Transverse colon (tissue), 4 donors: ENCODE measurements at regions not wholly inside any gene's neighbourhood (a gene's known extent, or its start where the extent isn't known, plus 50 kb on each side); places are given as distances from the start of the nearest gene placed in this dataset.

Experiments
- DNase-seq: peaks from one replicate; pipeline ENCODE4 v3.0.0-alpha.2; 2019
- H3K27ac ChIP-seq, 4 donors: fragments of 200-600 bp; sonication (generic); 2 replicates each; pipeline ENCODE4 v1.5.1; 2016 to 2018; ENCODE audit warnings: inconsistent platforms in 4 of 4
- H3K27me3 ChIP-seq: fragments of 200-600 bp; sonication (generic); 2 replicates; pipeline ENCODE4 v1.5.1; 2017; ENCODE audit warnings: inconsistent platforms
- H3K36me3 ChIP-seq, 4 donors: fragments of 200-600 bp; sonication (generic); 2 replicates each; pipeline ENCODE4 v1.5.1; 2017 to 2019; ENCODE audit warnings: inconsistent platforms in 4 of 4
- H3K4me1 ChIP-seq, 4 donors: fragments of 200-600 bp; sonication (generic); 2 replicates each; pipeline ENCODE4 v1.5.1; 2017 to 2020; ENCODE audit warnings: inconsistent platforms in 4 of 4
- H3K4me3 ChIP-seq, 4 donors: fragments of 200-600 bp; sonication (generic); 1 replicate in 1 of 4; 2 replicates in 3 of 4; pipeline versions ENCODE4 v1.5.1 to v1.6.1; 2017 to 2019; ENCODE audit warnings: inconsistent platforms in 4 of 4
- H3K9me3 ChIP-seq, 2 donors: fragments of 200-600 bp; sonication (generic); 2 replicates each; pipeline ENCODE4 v1.5.1; 2017 to 2019; ENCODE audit warnings: inconsistent platforms in 2 of 2
- EP300 ChIP-seq: sonication (generic); formaldehyde crosslinking; IDR thresholded peaks from one replicate; pipeline ENCODE4 v1.6.1; 2017; ENCODE audit warnings: antibody characterized with exemption, low read depth
- POLR2A ChIP-seq: fragments of 450-650 bp; IDR thresholded peaks from one replicate; pipeline ENCODE4 v1.6.1; 2016; ENCODE audit warnings: antibody characterized with exemption, mild to moderate bottlenecking, moderate library complexity
- POLR2AphosphoS5 ChIP-seq, 3 donors: sonication (generic); formaldehyde crosslinking; IDR thresholded peaks; one replicate each; pipeline ENCODE4 v1.6.1; 2016; ENCODE audit warnings: antibody characterized with exemption in 3 of 3
- WGBS, 2 donors: methylation state at CpG; one replicate each; pipeline ENCODE4 v1.1.5; 2018; ENCODE audit warnings: low coverage in 1 of 2; 5-methylcytosine and 5-hydroxymethylcytosine counted together
- in situ Hi-C, 4 donors: fragments of 200-750 bp; cut with MboI; loops; one replicate each; pipeline versions ENCODE4 v1.15.0 to v1.15.1; 2017; ENCODE audit warnings: low sequenced_read_pairs in 3 of 4, low pct_ligation_motif_present in 1 of 4, low pct_unique_long_range_greater_than_20kb in 1 of 4
- intact Hi-C: fragments of 100-400 bp; cut with DNase I; formaldehyde crosslinking; loops from one replicate; pipeline ENCODE4 v1.15.1; 2023; ENCODE audit warnings: low total_unique reads
- TF ChIP-seq, protein P1 (sequence below), 5 experiments: fragments of 200-600 bp in 3 of 5; fragments of 450-650 bp in 2 of 5; sonication (generic) in 3 of 5; IDR thresholded peaks; 1 replicate in 2 of 5; 2 replicates in 3 of 5; pipeline ENCODE4 v1.5.1; 2016 to 2017; ENCODE audit warnings: antibody characterized with exemption in 5 of 5, inconsistent platforms in 3 of 5, mild to moderate bottlenecking in 2 of 5, moderate library complexity in 1 of 5

DNA sequence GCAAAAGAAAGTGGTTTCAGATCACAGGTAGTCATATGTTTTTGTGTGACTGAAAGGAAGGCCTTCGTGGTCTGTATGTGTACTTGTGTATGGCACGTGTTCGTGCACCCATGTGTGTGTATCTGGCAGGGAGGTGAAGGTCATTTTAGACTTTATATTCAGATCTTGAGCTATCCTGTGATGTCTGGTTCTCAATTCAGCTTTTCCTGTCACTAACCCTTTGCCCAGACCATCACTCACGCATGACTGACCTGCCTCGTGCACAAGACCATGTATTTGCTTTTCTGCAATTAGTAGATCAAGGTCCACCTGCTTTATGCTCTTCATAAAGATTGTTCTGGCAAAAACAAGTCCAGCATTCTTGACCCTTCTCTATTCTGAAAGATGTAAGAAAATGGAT, 139.7 kb upstream of the MAF start:
- in situ Hi-C loops = loop anchor here in 1 of 4 donors (25.0 kb wide), 1 partner anchor 103 kb away; no protein-coding TSS in a partner anchor
- TF ChIP-seq EP300 = no peak
- TF ChIP-seq, protein P1, sequence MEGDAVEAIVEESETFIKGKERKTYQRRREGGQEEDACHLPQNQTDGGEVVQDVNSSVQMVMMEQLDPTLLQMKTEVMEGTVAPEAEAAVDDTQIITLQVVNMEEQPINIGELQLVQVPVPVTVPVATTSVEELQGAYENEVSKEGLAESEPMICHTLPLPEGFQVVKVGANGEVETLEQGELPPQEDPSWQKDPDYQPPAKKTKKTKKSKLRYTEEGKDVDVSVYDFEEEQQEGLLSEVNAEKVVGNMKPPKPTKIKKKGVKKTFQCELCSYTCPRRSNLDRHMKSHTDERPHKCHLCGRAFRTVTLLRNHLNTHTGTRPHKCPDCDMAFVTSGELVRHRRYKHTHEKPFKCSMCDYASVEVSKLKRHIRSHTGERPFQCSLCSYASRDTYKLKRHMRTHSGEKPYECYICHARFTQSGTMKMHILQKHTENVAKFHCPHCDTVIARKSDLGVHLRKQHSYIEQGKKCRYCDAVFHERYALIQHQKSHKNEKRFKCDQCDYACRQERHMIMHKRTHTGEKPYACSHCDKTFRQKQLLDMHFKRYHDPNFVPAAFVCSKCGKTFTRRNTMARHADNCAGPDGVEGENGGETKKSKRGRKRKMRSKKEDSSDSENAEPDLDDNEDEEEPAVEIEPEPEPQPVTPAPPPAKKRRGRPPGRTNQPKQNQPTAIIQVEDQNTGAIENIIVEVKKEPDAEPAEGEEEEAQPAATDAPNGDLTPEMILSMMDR (IDR thresholded peaks at IDR 0.05) = no peak
- no peak for TF ChIP-seq POLR2A
- TF ChIP-seq POLR2AphosphoS5 (IDR thresholded peaks at IDR 0.05) = no peak
- Histone ChIP-seq H3K4me1 (no peaks in the 10 kb centered on the region), H3K36me3 (no peaks in the 10 kb centered on the region), H3K27ac (no peak overlapping the region), H3K27me3 (no peaks in the 10 kb centered on the region), H3K9me3 (no peaks in the 10 kb centered on the region), H3K4me3 (no peak overlapping the region)
- DNase-seq = no peak
- intact Hi-C loops = no loop called here
- 57 to 80% methylated on average over 5 of the region's 5 CpGs for WGBS, 2 donors

DNA sequence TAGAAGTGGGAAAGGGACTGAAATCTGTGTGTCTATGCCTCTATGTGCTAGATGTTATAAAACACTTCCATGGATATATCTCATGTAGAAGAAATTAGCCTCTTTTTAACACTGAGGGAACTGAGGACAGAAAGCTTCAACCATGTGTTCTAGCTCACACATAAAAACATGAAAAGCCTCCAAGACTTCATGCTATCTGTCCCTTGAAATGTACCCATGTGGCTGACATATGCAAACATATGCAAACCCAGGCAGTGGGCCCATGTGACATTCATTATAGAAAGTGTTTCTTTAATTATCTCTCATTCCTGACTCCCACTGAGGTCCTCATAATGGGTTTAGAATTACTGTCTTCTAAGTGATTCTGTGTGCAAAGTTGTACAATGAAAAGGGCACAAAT, 134.7 kb upstream of the MAF start:
- in situ Hi-C loops (loop anchor here in 1 of 4 donors (25.0 kb wide), 1 partner anchor 98 kb away; no protein-coding TSS in a partner anchor), intact Hi-C loops (no loop called here)
- Histone ChIP-seq H3K9me3 (no peaks in the 10 kb centered on the region), H3K27ac (no peak overlapping the region), H3K4me1 (no peaks in the 10 kb centered on the region), H3K4me3 (no peak overlapping the region), H3K36me3 (no peaks in the 10 kb centered on the region), H3K27me3 (no peaks in the 10 kb centered on the region)
- TF ChIP-seq EP300 (no peak), POLR2A (no peak), POLR2AphosphoS5 (IDR thresholded peaks at IDR 0.05) (no peak)
- TF ChIP-seq, protein P1 (IDR thresholded peaks at IDR 0.05) = no peak
- no peak for DNase-seq

DNA sequence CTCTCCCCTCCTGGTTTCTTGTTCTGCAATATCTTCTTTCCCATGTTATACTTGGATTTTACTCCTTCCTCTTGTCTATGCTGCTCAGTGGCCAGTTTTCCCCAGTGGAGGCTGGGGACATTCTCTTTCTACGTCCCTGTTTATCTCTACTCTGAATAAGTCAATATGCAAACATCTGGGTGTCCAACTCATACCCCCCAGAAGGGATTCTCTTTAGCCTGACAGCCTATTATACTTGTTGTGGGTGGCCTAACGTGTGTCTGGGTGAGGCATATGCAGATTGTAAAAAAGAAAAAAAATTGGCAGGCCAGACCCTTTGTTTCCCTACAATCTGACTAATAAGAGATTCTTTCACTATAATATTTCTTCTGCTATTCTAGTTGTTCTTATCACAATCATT, 134.2 kb upstream of the MAF start:
- Histone ChIP-seq H3K36me3 (no peaks in the 10 kb centered on the region), H3K27me3 (no peaks in the 10 kb centered on the region), H3K4me1 (no peaks in the 10 kb centered on the region), H3K27ac (no peak overlapping the region), H3K4me3 (no peak overlapping the region), H3K9me3 (no peaks in the 10 kb centered on the region)
- 40 to 70% methylated on average over 1 to 2 of the region's 2 CpGs for WGBS, 2 donors
- DNase-seq = no peak
- TF ChIP-seq POLR2A (no peak), POLR2AphosphoS5 (IDR thresholded peaks at IDR 0.05) (no peak), EP300 (no peak)
- TF ChIP-seq, protein P1 (IDR thresholded peaks at IDR 0.05) = no peak
- in situ Hi-C loops (loop anchor here in 1 of 4 donors (25.0 kb wide), 1 partner anchor 97 kb away; no protein-coding TSS in a partner anchor), intact Hi-C loops (no loop called here)

DNA sequence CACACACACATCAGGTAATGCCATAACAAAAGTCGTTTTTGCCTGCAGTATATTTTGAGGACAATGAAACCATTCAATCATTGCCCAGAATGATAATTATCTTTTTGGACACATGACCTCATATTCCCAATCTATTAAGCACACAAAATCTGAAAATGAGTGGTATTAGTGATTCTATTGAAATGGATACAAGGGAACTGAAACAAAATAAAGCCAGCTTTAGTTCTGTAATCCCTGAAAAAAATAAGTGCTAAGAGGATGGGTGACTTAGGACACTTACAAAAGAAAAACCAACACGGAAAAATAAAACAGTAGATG, 128.3 kb upstream of the MAF start:
- no peak for DNase-seq
- Histone ChIP-seq H3K36me3 (no peaks in the 10 kb centered on the region), H3K27ac (no peak overlapping the region), H3K27me3 (no peaks in the 10 kb centered on the region), H3K4me1 (no peaks in the 10 kb centered on the region), H3K4me3 (no peak overlapping the region), H3K9me3 (no peaks in the 10 kb centered on the region)
- in situ Hi-C loops (loop anchor here in 1 of 4 donors (25.0 kb wide), 1 partner anchor 92 kb away; no protein-coding TSS in a partner anchor), intact Hi-C loops (no loop called here)
- WGBS, 2 donors = 56 to 60% methylated on average over 2 of the region's 2 CpGs
- TF ChIP-seq EP300 (no peak), POLR2A (no peak)
